ENCODE measurements at regions not wholly inside any gene's neighbourhood (a gene's known extent, or its start where the extent isn't known, plus 50 kb on each side); places are given as distances from the start of the nearest gene placed in this dataset.

- no peak overlapping the region for H3K27ac ChIP-seq
- TF ChIP-seq CTCF (IDR thresholded peaks at IDR 0.05), result peak; percentile 95
- no peak for TF ChIP-seq ZFX (IDR thresholded peaks at IDR 0.05; ENCODE audit: borderline replicate concordance)
Observed at GRCh38 chr21:41610042-41610839, 102.3 kb upstream of the TMPRSS2 start.

- TF ChIP-seq ZFX (IDR thresholded peaks at IDR 0.05; ENCODE audit: borderline replicate concordance), result no peak
- TF ChIP-seq CTCF (IDR thresholded peaks at IDR 0.05), result no peak
- H3K27ac ChIP-seq, result no peak overlapping the region
Observed at GRCh38 chr21:41606706-41607105, 98.7 kb upstream of the TMPRSS2 start.

- TF ChIP-seq ZFX (IDR thresholded peaks at IDR 0.05; ENCODE audit: borderline replicate concordance), result no peak
- TF ChIP-seq CTCF (IDR thresholded peaks at IDR 0.05), result no peak
- H3K27ac ChIP-seq, result no peak overlapping the region
Observed at GRCh38 chr21:41605934-41606285, 98.0 kb upstream of the TMPRSS2 start.

- H3K27ac ChIP-seq, result no peak overlapping the region
- TF ChIP-seq CTCF (IDR thresholded peaks at IDR 0.05), result no peak
- no peak for TF ChIP-seq ZFX (IDR thresholded peaks at IDR 0.05; ENCODE audit: borderline replicate concordance)
Observed at GRCh38 chr21:41605178-41605933, 97.4 kb upstream of the TMPRSS2 start.

GRCh38 chr21:41604583-41605041, 96.7 kb upstream of the TMPRSS2 start:
- TF ChIP-seq CTCF (IDR thresholded peaks at IDR 0.05) (no peak), ZFX (IDR thresholded peaks at IDR 0.05; ENCODE audit: borderline replicate concordance) (no peak)
- no peak overlapping the region for H3K27ac ChIP-seq

- TF ChIP-seq CTCF (IDR thresholded peaks at IDR 0.05) (no peak), ZFX (IDR thresholded peaks at IDR 0.05; ENCODE audit: borderline replicate concordance) (no peak)
- H3K27ac ChIP-seq, result no peak overlapping the region
Observed at GRCh38 chr21:41603476-41603875, 95.5 kb upstream of the TMPRSS2 start.

GRCh38 chr21:41602531-41602930, 94.6 kb upstream of the TMPRSS2 start:
- no peak overlapping the region for H3K27ac ChIP-seq
- TF ChIP-seq CTCF (IDR thresholded peaks at IDR 0.05), result no peak
- TF ChIP-seq ZFX (IDR thresholded peaks at IDR 0.05; ENCODE audit: borderline replicate concordance), result no peak
